SK-N-SH (cell line): ENCODE measurements at regions not wholly inside any gene's neighbourhood (a gene's known extent, or its start where the extent isn't known, plus 50 kb on each side); places are given as distances from the start of the nearest gene placed in this dataset.

Experiments
- CTCF ChIA-PET: fragments of 300-600, 350-600 bp; formaldehyde crosslinking; extraction: SDS; loops from one replicate; lab custom pipeline; 2021; lab: Yijun Ruan, JAX
- POLR2A ChIA-PET: fragments of 350-600 bp; sonication (Branson Sonifier 250); formaldehyde crosslinking; extraction: SDS; loops from one replicate; lab custom pipeline; 2020; ENCODE audit warnings: antibody characterized with exemption, inconsistent platforms; lab: Yijun Ruan, JAX
- DNase-seq: peaks from one replicate; pipeline ENCODE4 v3.0.0; 2012
- H2AFZ ChIP-seq: fragments of 200-600 bp; sonication (generic); 2 replicates; pipeline ENCODE4 v1.8.1; 2016; ENCODE audit warnings: antibody characterized with exemption, mild to moderate bottlenecking, low read depth
- H3F3A ChIP-seq: fragments of 200-600 bp; sonication (generic); replicated peaks from 2 replicates; pipeline ENCODE3; 2016; ENCODE audit warnings: antibody characterized with exemption, mild to moderate bottlenecking; ENCODE audit not compliant: insufficient read depth
- H3K27ac ChIP-seq, 2 experiments: fragments of 200-500 bp in 1 of 2; fragments of 200-600 bp in 1 of 2; sonication (Bioruptor generic) in 1 of 2; sonication (generic), shearing (Covaris generic) in 1 of 2; 2 replicates each; pipeline versions ENCODE4 v1.5.1 to v1.6.1; 2014 to 2016; ENCODE audit warnings: low read depth in 2 of 2, inconsistent platforms in 1 of 2, low read length in 1 of 2, mild to moderate bottlenecking in 1 of 2, mixed read lengths in 1 of 2
- H3K27me3 ChIP-seq: fragments of 200-600 bp; sonication (generic), shearing (Covaris generic); 2 replicates; pipeline ENCODE4 v1.6.1; 2016; ENCODE audit warnings: mixed run types; ENCODE audit not compliant: insufficient read depth
- H3K36me3 ChIP-seq, 2 experiments: fragments of 200-500 bp in 1 of 2; fragments of 200-600 bp in 1 of 2; sonication (Bioruptor generic) in 1 of 2; sonication (generic) in 1 of 2; replicated peaks in 1 of 2; 2 replicates each; pipeline versions ENCODE3 to v1.5.1; 2014 to 2016; ENCODE audit warnings: low read length in 1 of 2, mild to moderate bottlenecking in 1 of 2; ENCODE audit not compliant: insufficient read depth in 2 of 2, control insufficient read depth in 1 of 2
- H3K4me1 ChIP-seq, 2 experiments: fragments of 200-500 bp in 1 of 2; fragments of 200-600 bp in 1 of 2; sonication (Bioruptor generic) in 1 of 2; sonication (generic), shearing (Covaris generic) in 1 of 2; 2 replicates each; pipeline versions ENCODE4 v1.5.1 to v1.6.1; 2014 to 2016; ENCODE audit warnings: low read depth in 1 of 2, low read length in 1 of 2, mixed run types in 1 of 2; ENCODE audit not compliant: insufficient read depth in 2 of 2, control insufficient read depth in 1 of 2
- H3K4me2 ChIP-seq: fragments of 200-600 bp; sonication (generic), shearing (Covaris generic); 2 replicates; pipeline ENCODE4 v1.6.1; 2017; ENCODE audit warnings: mixed run types
- H3K4me3 ChIP-seq, 2 experiments: fragments of 200-500 bp in 1 of 2; fragments of 200-600 bp in 1 of 2; sonication (Bioruptor generic) in 1 of 2; sonication (generic), shearing (Covaris generic) in 1 of 2; 2 replicates each; pipeline versions ENCODE4 v1.5.1 to v1.8.1; 2014 to 2016; ENCODE audit warnings: low read depth in 2 of 2, inconsistent platforms in 1 of 2, low read length in 1 of 2, mild to moderate bottlenecking in 1 of 2, mixed read lengths in 1 of 2, moderate library complexity in 1 of 2
- H3K79me2 ChIP-seq: fragments of 200-600 bp; sonication (generic); 2 replicates; pipeline ENCODE4 v1.8.1; 2017; ENCODE audit warnings: mild to moderate bottlenecking; ENCODE audit not compliant: insufficient read depth
- H3K9ac ChIP-seq: fragments of 200-600 bp; sonication (generic); 2 replicates; pipeline ENCODE4 v1.6.1; 2017; ENCODE audit warnings: mixed run types
- H3K9me2 ChIP-seq: fragments of 200-600 bp; sonication (generic); 2 replicates; pipeline ENCODE4 v1.6.1; 2017; ENCODE audit warnings: mixed run types
- H3K9me3 ChIP-seq: fragments of 200-600 bp; sonication (generic); 2 replicates; pipeline ENCODE4 v1.6.1; 2017; ENCODE audit warnings: mixed run types, mild to moderate bottlenecking, moderate library complexity
- H4K20me1 ChIP-seq: fragments of 200-600 bp; sonication (generic); 2 replicates; pipeline ENCODE4 v1.6.1; 2017; ENCODE audit warnings: mild to moderate bottlenecking, mixed run types; ENCODE audit not compliant: insufficient read depth
- CHD2 ChIP-seq: fragments of 150-350 bp; IDR thresholded peaks from 2 replicates; pipeline ENCODE4 v1.6.1; 2018; ENCODE audit warnings: low read length; ENCODE audit not compliant: partially characterized antibody
- CTCF ChIP-seq: fragments of 200-600 bp; sonication (generic); IDR thresholded peaks from 2 replicates; pipeline ENCODE4 v1.6.1; 2017; ENCODE audit warnings: antibody characterized with exemption, mild to moderate bottlenecking, moderate library complexity
- FOSL2 ChIP-seq: IDR thresholded peaks from 2 replicates; pipeline ENCODE4 v1.4.0; 2012; ENCODE audit warnings: low read depth, mild to moderate bottlenecking, moderate library complexity, borderline replicate concordance
- FOXJ3 ChIP-seq: sonication (generic); formaldehyde crosslinking; IDR thresholded peaks from 2 replicates; pipeline ENCODE4 v1.5.1; 2020; ENCODE audit warnings: mild to moderate bottlenecking, missing genetic modification reagents
- GABPA ChIP-seq: IDR thresholded peaks from 2 replicates; pipeline ENCODE4 v1.4.0; 2012; ENCODE audit warnings: low read depth, mild to moderate bottlenecking
- GATA2 ChIP-seq: sonication (generic); formaldehyde crosslinking; IDR thresholded peaks from 2 replicates; pipeline ENCODE4 v1.5.0; 2020; ENCODE audit warnings: mild to moderate bottlenecking, missing genetic modification reagents
- IRF3 ChIP-seq: fragments of 150-350 bp; IDR thresholded peaks from 2 replicates; pipeline ENCODE4 v1.6.1; 2016; ENCODE audit warnings: mild to moderate bottlenecking, low read depth, low read length
- JUND ChIP-seq: IDR thresholded peaks from 2 replicates; pipeline ENCODE4 v1.4.0; 2012
- MAX ChIP-seq: IDR thresholded peaks from 2 replicates; pipeline ENCODE4 v1.4.0; 2012; ENCODE audit warnings: low read depth
- MEF2A ChIP-seq: IDR thresholded peaks from 2 replicates; pipeline ENCODE4 v1.4.0; 2012; ENCODE audit warnings: low read depth, borderline replicate concordance
- MXI1 ChIP-seq: IDR thresholded peaks from 2 replicates; pipeline ENCODE4 v1.6.1; 2012; ENCODE audit warnings: mild to moderate bottlenecking, low read depth, low read length, improper control_type of control experiment
- NFIC ChIP-seq: IDR thresholded peaks from 2 replicates; pipeline ENCODE4 v1.4.0; 2012; ENCODE audit warnings: borderline replicate concordance
- NRF1 ChIP-seq: IDR thresholded peaks from 2 replicates; pipeline ENCODE4 v1.6.1; 2012; ENCODE audit warnings: low read depth, mild to moderate bottlenecking, low read length
- PBX3 ChIP-seq: IDR thresholded peaks from 2 replicates; pipeline ENCODE4; 2012
- RAD21 ChIP-seq: IDR thresholded peaks from 2 replicates; pipeline ENCODE4 v1.6.1; 2012; ENCODE audit warnings: mild to moderate bottlenecking, low read length
- RFX5 ChIP-seq: IDR thresholded peaks from 2 replicates; pipeline ENCODE4 v1.6.1; 2012; ENCODE audit warnings: mild to moderate bottlenecking, improper control_type of control experiment, low read length
- TCF12 ChIP-seq: IDR thresholded peaks from 2 replicates; pipeline ENCODE4 v1.4.0; 2012
- USF1 ChIP-seq: IDR thresholded peaks from 2 replicates; pipeline ENCODE4 v1.4.0; 2012; ENCODE audit warnings: low read depth, borderline replicate concordance
- USF2 ChIP-seq: fragments of 150-350 bp; IDR thresholded peaks from 2 replicates; pipeline ENCODE4 v1.6.1; 2017; ENCODE audit warnings: antibody characterized with exemption, low read length, low read depth, borderline replicate concordance
- YY1 ChIP-seq: IDR thresholded peaks from 2 replicates; pipeline ENCODE4 v1.4.0; 2012; ENCODE audit warnings: low read depth, mild to moderate bottlenecking
- WGBS: methylation state at CpG from one replicate; pipeline ENCODE4 v1.1.6; 2017; ENCODE audit warnings: low lambda C conversion rate; 5-methylcytosine and 5-hydroxymethylcytosine counted together

GRCh38 chr1:218813237-218813636 lies 360.4 kb upstream of the LYPLAL1 start:
- 21% methylated on average over 1 of the region's 1 CpG for WGBS
- no peak overlapping the region for H3K27ac ChIP-seq
- no peak overlapping the region for H2AFZ ChIP-seq
- no peaks in the 10 kb centered on the region for H3K9me3 ChIP-seq
- TF ChIP-seq GATA2 (CRISPR knock-in tag), result no peak
- no peak for TF ChIP-seq FOXJ3
- no peak for TF ChIP-seq IRF3
- no peak for TF ChIP-seq FOSL2
- no peak for TF ChIP-seq JUND
- no peak for TF ChIP-seq MEF2A
- TF ChIP-seq GABPA, result no peak
- no peak for TF ChIP-seq USF1
- no peak for TF ChIP-seq MXI1
- TF ChIP-seq USF2, result no peak
- no peak for TF ChIP-seq CTCF
- TF ChIP-seq PBX3, result no peak
- no peak for TF ChIP-seq RFX5
- no peak for TF ChIP-seq NRF1
- TF ChIP-seq RAD21, result no peak
- no peak for TF ChIP-seq NFIC
- no peak for TF ChIP-seq TCF12
- no peak for TF ChIP-seq CHD2
- no peak for TF ChIP-seq MAX
- TF ChIP-seq YY1, result no peak
- H3K4me1 ChIP-seq, result peaks cover 0 to 5% of the 10 kb centered on the region in 2 experiments; a peak in 2 of 4 replicates
- H3K27me3 ChIP-seq, result no peaks in the 10 kb centered on the region
- no peak overlapping the region for H3K4me2 ChIP-seq
- no peaks in the 10 kb centered on the region for H3K36me3 ChIP-seq
- no peak overlapping the region for H3K4me3 ChIP-seq
- H3K9ac ChIP-seq, result no peak overlapping the region
- POLR2A ChIA-PET, result no interaction called here
- CTCF ChIA-PET, result no interaction called here
- H3K9me2 ChIP-seq, result no peaks in the 10 kb centered on the region
- no peak for DNase-seq
- H4K20me1 ChIP-seq, result no peaks in the 10 kb centered on the region
- no peaks in the 10 kb centered on the region for H3K79me2 ChIP-seq
- no peaks in the 10 kb centered on the region for H3F3A ChIP-seq
